Smooth muscle cell (in vitro differentiated cells): ENCODE measurements at regions not wholly inside any gene's neighbourhood (a gene's known extent, or its start where the extent isn't known, plus 50 kb on each side); places are given as distances from the start of the nearest gene placed in this dataset.

Source experiments
- DNase-seq: peaks from one replicate; lab custom pipeline; 2025; ENCODE audit not compliant: unreplicated experiment; lab: John Stamatoyannopoulos, UW
- H2AFZ ChIP-seq: fragments of 200-600 bp; sonication (generic); 2 replicates; pipeline ENCODE4 v1.6.0; 2016; ENCODE audit warnings: antibody characterized with exemption, low read depth, mild to moderate bottlenecking
- H3F3A ChIP-seq: fragments of 200-600 bp; sonication (generic); 2 replicates; pipeline ENCODE4 v1.6.0; 2017; ENCODE audit warnings: antibody characterized with exemption, low read depth
- H3K27ac ChIP-seq: fragments of 200-600 bp; sonication (generic); 2 replicates; pipeline ENCODE4 v1.5.1; 2016; ENCODE audit warnings: low read depth, mild to moderate bottlenecking
- H3K27me3 ChIP-seq: fragments of 200-600 bp; sonication (generic); 2 replicates; pipeline ENCODE4 v1.6.1; 2016; ENCODE audit warnings: low read depth, mild to moderate bottlenecking
- H3K36me3 ChIP-seq: fragments of 200-600 bp; sonication (generic); 2 replicates; pipeline ENCODE4 v1.5.1; 2016; ENCODE audit warnings: low read depth
- H3K4me1 ChIP-seq: fragments of 200-600 bp; sonication (generic); 2 replicates; pipeline ENCODE4 v1.5.1; 2016; ENCODE audit warnings: low read depth
- H3K4me2 ChIP-seq: fragments of 200-600 bp; sonication (generic); 2 replicates; pipeline ENCODE4 v1.6.0; 2016; ENCODE audit warnings: mild to moderate bottlenecking
- H3K4me3 ChIP-seq: fragments of 200-600 bp; sonication (generic); 2 replicates; pipeline ENCODE4 v1.5.1; 2016; ENCODE audit warnings: mild to moderate bottlenecking
- H3K79me2 ChIP-seq: fragments of 200-600 bp; sonication (generic); 2 replicates; pipeline ENCODE4 v1.6.0; 2016; ENCODE audit warnings: low read depth, mild to moderate bottlenecking
- H3K9ac ChIP-seq: fragments of 200-600 bp; sonication (generic); 2 replicates; pipeline ENCODE4 v1.6.0; 2016; ENCODE audit warnings: low read depth
- H3K9me3 ChIP-seq: fragments of 200-600 bp; sonication (generic); replicated peaks from 2 replicates; pipeline ENCODE4 v1.5.1; 2016; ENCODE audit warnings: low read depth
- H4K20me1 ChIP-seq: fragments of 200-600 bp; sonication (generic); 2 replicates; pipeline ENCODE4 v1.6.0; 2016; ENCODE audit warnings: low read depth
- CTCF ChIP-seq: fragments of 200-600 bp; sonication (generic); IDR thresholded peaks from 2 replicates; pipeline ENCODE4 v1.5.1; 2017; ENCODE audit warnings: borderline replicate concordance, mild to moderate bottlenecking, antibody characterized with exemption; ENCODE audit not compliant: insufficient read depth, poor library complexity, severe bottlenecking
- WGBS: methylation state at CpG from one replicate; pipeline ENCODE4 v1.1.7; 2016; ENCODE audit warnings: low lambda C conversion rate; 5-methylcytosine and 5-hydroxymethylcytosine counted together

GRCh38 chr2:16064745-16065144 is 124.4 kb downstream of the MYCN start:
- WGBS: 77% methylated on average over 2 of the region's 2 CpGs
- H3K27ac ChIP-seq: no peak overlapping the region
- H3K4me1 ChIP-seq: no peaks in the 10 kb centered on the region
- DNase-seq: no peak
- no peak overlapping the region for H3K4me3 ChIP-seq
- H2AFZ ChIP-seq: no peak overlapping the region
- no peaks in the 10 kb centered on the region for H3K36me3 ChIP-seq
- no peaks in the 10 kb centered on the region for H3K27me3 ChIP-seq
- no peaks in the 10 kb centered on the region for H3K9me3 ChIP-seq
- H3K79me2 ChIP-seq: no peaks in the 10 kb centered on the region
- H3K9ac ChIP-seq: no peak overlapping the region
- no peak for TF ChIP-seq CTCF
- H4K20me1 ChIP-seq: no peaks in the 10 kb centered on the region
- no peaks in the 10 kb centered on the region for H3F3A ChIP-seq
- no peak overlapping the region for H3K4me2 ChIP-seq

DNA sequence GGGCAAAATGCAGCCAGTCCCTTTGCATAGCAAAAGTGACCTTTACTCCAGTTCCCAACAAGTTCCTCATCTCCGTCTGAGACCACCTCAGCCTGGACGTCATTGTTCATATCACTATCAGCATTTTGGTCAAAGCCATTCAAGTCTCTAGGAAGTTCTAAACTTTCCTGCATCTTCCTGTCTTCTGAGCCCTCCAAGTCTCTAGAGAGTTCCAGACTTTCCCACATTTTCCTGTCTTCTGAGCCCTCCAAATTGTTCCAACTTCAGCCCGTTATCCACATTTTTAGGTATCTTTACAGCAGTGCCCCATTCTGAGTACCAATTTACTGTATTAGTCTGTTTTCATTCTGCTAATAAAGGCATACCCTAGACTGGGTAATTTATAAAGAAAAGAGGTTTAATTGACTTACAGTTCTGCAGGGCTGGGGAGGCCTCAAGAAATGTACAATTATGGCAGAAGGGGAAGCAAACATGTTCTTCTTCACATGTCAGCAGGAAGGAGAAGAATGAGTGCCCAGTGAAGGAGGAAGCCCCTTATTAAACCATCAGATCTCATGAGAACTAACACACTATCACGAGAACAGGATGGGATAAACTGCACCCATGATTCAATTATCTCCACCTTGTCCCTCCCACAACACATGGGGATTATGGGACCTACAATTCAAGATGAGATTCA is 123.7 kb downstream of the MYCN start:
- H3K9ac ChIP-seq: no peak overlapping the region
- no peak overlapping the region for H3K4me3 ChIP-seq
- no peak overlapping the region for H3K4me2 ChIP-seq
- no peaks in the 10 kb centered on the region for H4K20me1 ChIP-seq
- WGBS: 96% methylated on average over 4 of the region's 4 CpGs
- no peak for DNase-seq
- no peaks in the 10 kb centered on the region for H3K36me3 ChIP-seq
- H3K27me3 ChIP-seq: no peaks in the 10 kb centered on the region
- no peaks in the 10 kb centered on the region for H3F3A ChIP-seq
- no peak for TF ChIP-seq CTCF
- H3K9me3 ChIP-seq: no peaks in the 10 kb centered on the region
- H3K79me2 ChIP-seq: no peaks in the 10 kb centered on the region
- no peaks in the 10 kb centered on the region for H3K4me1 ChIP-seq
- no peak overlapping the region for H2AFZ ChIP-seq
- H3K27ac ChIP-seq: no peak overlapping the region

DNA sequence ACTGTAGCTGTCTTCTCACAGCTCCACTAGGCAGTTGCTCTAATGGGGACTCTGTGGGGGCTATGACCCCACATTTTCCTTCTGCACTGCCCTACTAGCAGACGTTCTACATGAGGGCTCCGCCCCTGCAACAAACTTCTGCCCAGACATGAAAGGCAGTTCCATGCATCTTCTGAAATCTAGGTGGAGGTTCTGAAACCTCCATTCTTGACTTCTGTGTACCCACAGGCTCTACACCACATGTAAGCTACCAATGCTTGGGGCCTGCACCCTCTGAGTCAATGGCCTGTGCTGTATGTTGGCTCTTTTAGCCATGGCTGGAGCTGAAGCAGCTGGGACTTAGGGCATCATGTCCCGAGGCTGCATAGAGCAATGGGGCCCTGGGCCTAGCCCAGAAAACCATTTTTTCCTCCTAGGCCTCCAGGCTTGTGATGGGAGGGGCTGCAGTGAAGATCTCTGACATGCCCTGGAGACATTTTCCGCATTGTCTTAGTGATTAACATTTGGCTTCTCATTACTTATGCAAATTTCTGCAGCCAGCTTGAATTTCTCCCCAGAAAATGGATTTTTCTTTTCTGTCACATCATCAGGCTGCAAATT is 123.0 kb downstream of the MYCN start:
- Histone ChIP-seq H3K9me3 (no peaks in the 10 kb centered on the region), H3K4me2 (no peak overlapping the region), H3K79me2 (no peaks in the 10 kb centered on the region), H3K27ac (no peak overlapping the region), H3F3A (no peaks in the 10 kb centered on the region), H2AFZ (no peak overlapping the region), H3K36me3 (no peaks in the 10 kb centered on the region), H4K20me1 (no peaks in the 10 kb centered on the region), H3K27me3 (no peaks in the 10 kb centered on the region), H3K4me3 (no peak overlapping the region), H3K9ac (no peak overlapping the region), H3K4me1 (no peaks in the 10 kb centered on the region)
- TF ChIP-seq CTCF: no peak
- no peak for DNase-seq
- WGBS: 92% methylated on average over 4 of the region's 4 CpGs
